ENCODE measurements at regions not wholly inside any gene's neighbourhood (a gene's known extent, or its start where the extent isn't known, plus 50 kb on each side); places are given as distances from the start of the nearest gene placed in this dataset.

GRCh38 chr1:229842302-229843255 lies 216.5 kb downstream of the URB2 start:
- POLR2A ChIA-PET: no interaction called here
- H3K79me2 ChIP-seq (ENCODE audit: insufficient read depth): no peaks in the 10 kb centered on the region

DNA sequence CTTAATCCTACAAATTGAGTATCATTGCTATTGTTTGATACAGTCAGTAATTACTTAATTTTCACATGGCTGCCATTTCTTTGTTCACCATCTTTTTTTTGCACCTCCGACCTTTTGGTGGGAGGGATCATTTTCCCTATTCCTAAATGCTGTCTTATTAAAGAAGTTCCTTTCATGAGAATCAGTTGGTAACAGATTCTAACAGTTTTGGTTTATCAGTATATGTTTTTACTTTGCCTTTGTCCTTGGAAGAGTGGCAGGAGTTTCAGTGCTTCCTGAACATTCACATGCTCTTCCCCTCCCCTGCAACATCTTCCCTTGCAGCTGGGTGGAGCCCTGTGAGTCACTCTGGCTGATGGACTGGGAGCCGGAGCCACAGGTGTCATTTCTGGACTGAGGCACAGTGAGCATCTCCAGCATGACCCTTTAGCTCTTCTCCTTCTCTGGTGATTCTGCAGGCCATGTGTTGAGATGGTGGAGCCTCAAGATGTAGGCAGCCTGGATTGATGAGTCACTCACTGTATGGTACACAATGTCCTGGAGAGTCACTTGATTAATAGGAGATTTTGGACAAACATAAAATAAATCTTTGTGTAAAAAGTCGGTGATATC lies 217.7 kb downstream of the URB2 start:
- WGBS (ENCODE audit: low lambda C conversion rate): 13% methylated on average over 3 of the region's 3 CpGs
- H2AFZ ChIP-seq (ENCODE audit: low read depth): no peak overlapping the region
- H3K4me2 ChIP-seq: no peak overlapping the region

More at GRCh38 chr1:229842302-229843255, 216.5 kb downstream of the URB2 start:
- DNase-seq: no peak
- no peak overlapping the region for H3K9ac ChIP-seq
- H3K27ac ChIP-seq (ENCODE audit: low read depth in 2 of 2, low read length in 1 of 2): no peak overlapping the region
- no peaks in the 10 kb centered on the region for H3K27me3 ChIP-seq (ENCODE audit: insufficient read depth)
- TF ChIP-seq GABPA (IDR thresholded peaks at IDR 0.05; ENCODE audit: low read depth): no peak
- no peak for TF ChIP-seq RCOR1 (IDR thresholded peaks at IDR 0.05; ENCODE audit: low read length)
- TF ChIP-seq SIN3A (IDR thresholded peaks at IDR 0.05; ENCODE audit: borderline replicate concordance, low read depth, low read length): no peak
- CTCF ChIA-PET: interaction anchor here (0.9 to 1.6 kb wide), 2 partner anchors 14 to 102 kb away, joined by 3 to 4 read pairs; no protein-coding TSS in a partner anchor
- H3F3A ChIP-seq (replicated peaks; ENCODE audit: insufficient read depth): no peaks in the 10 kb centered on the region
- no peak overlapping the region for H2AFZ ChIP-seq (ENCODE audit: low read depth)
- H3K4me2 ChIP-seq: no peak overlapping the region
- H3K4me3 ChIP-seq (ENCODE audit: low read depth in 2 of 2, low read length in 1 of 2): no peak overlapping the region
- H3K4me1 ChIP-seq (ENCODE audit: control insufficient read depth in 1 of 2, insufficient read depth in 2 of 2, low read depth in 1 of 2, low read length in 1 of 2): peaks cover 0 to 5% of the 10 kb centered on the region in 2 experiments; a peak in 1 of 4 replicates
- 44% methylated on average over 10 of the region's 10 CpGs for WGBS (ENCODE audit: low lambda C conversion rate)
- H3K36me3 ChIP-seq (replicated peaks in 1 of 2; ENCODE audit: control insufficient read depth in 1 of 2, insufficient read depth in 2 of 2, low read length in 1 of 2): no peaks in the 10 kb centered on the region
- H4K20me1 ChIP-seq (ENCODE audit: insufficient read depth): no peaks in the 10 kb centered on the region
- H3K9me2 ChIP-seq: no peaks in the 10 kb centered on the region
- no peaks in the 10 kb centered on the region for H3K9me3 ChIP-seq

More for the DNA sequence above, 217.7 kb downstream of the URB2 start:
- DNase-seq: no peak
- no peaks in the 10 kb centered on the region for H3K9me3 ChIP-seq
- ChIA-PET CTCF (interaction anchor here (0.8 to 1.6 kb wide), 3 partner anchors 12 to 101 kb away, joined by 3 to 4 read pairs (median 3); no protein-coding TSS in a partner anchor), POLR2A (no interaction called here)
- H3K36me3 ChIP-seq (replicated peaks in 1 of 2; ENCODE audit: control insufficient read depth in 1 of 2, insufficient read depth in 2 of 2, low read length in 1 of 2): no peaks in the 10 kb centered on the region
- H4K20me1 ChIP-seq (ENCODE audit: insufficient read depth): no peaks in the 10 kb centered on the region
- no peaks in the 10 kb centered on the region for H3K79me2 ChIP-seq (ENCODE audit: insufficient read depth)
- H3K9me2 ChIP-seq: no peaks in the 10 kb centered on the region
- H3K27ac ChIP-seq (ENCODE audit: low read depth in 2 of 2, low read length in 1 of 2): no peak overlapping the region
- peaks cover 0 to 5% of the 10 kb centered on the region in 2 experiments; a peak in 1 of 4 replicates for H3K4me1 ChIP-seq (ENCODE audit: control insufficient read depth in 1 of 2, insufficient read depth in 2 of 2, low read depth in 1 of 2, low read length in 1 of 2)
- H3K9ac ChIP-seq: no peak overlapping the region
- TF ChIP-seq TAF1 (IDR thresholded peaks at IDR 0.05; ENCODE audit: borderline replicate concordance, low read depth, low read length) (no peak), YY1 (IDR thresholded peaks at IDR 0.05; ENCODE audit: low read depth) (no peak), MXI1 (IDR thresholded peaks at IDR 0.05; ENCODE audit: low read depth, low read length) (no peak), EP300 (IDR thresholded peaks at IDR 0.05; ENCODE audit: borderline replicate concordance in 1 of 2, low read depth in 1 of 2, low read length in 1 of 2) (no peak), ZBTB33 (IDR thresholded peaks at IDR 0.05; ENCODE audit: borderline replicate concordance, low read depth) (no peak), TEAD4 (IDR thresholded peaks at IDR 0.05; ENCODE audit: borderline replicate concordance, insufficient read depth) (no peak), JUND (IDR thresholded peaks at IDR 0.05) (no peak)
- TF ChIP-seq, protein P1, sequence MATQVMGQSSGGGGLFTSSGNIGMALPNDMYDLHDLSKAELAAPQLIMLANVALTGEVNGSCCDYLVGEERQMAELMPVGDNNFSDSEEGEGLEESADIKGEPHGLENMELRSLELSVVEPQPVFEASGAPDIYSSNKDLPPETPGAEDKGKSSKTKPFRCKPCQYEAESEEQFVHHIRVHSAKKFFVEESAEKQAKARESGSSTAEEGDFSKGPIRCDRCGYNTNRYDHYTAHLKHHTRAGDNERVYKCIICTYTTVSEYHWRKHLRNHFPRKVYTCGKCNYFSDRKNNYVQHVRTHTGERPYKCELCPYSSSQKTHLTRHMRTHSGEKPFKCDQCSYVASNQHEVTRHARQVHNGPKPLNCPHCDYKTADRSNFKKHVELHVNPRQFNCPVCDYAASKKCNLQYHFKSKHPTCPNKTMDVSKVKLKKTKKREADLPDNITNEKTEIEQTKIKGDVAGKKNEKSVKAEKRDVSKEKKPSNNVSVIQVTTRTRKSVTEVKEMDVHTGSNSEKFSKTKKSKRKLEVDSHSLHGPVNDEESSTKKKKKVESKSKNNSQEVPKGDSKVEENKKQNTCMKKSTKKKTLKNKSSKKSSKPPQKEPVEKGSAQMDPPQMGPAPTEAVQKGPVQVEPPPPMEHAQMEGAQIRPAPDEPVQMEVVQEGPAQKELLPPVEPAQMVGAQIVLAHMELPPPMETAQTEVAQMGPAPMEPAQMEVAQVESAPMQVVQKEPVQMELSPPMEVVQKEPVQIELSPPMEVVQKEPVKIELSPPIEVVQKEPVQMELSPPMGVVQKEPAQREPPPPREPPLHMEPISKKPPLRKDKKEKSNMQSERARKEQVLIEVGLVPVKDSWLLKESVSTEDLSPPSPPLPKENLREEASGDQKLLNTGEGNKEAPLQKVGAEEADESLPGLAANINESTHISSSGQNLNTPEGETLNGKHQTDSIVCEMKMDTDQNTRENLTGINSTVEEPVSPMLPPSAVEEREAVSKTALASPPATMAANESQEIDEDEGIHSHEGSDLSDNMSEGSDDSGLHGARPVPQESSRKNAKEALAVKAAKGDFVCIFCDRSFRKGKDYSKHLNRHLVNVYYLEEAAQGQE (IDR thresholded peaks at IDR 0.05; ENCODE audit: low read depth, low read length): no peak
- no peaks in the 10 kb centered on the region for H3F3A ChIP-seq (replicated peaks; ENCODE audit: insufficient read depth)
- no peak overlapping the region for H3K4me3 ChIP-seq (ENCODE audit: low read depth in 2 of 2, low read length in 1 of 2)
- no peaks in the 10 kb centered on the region for H3K27me3 ChIP-seq (ENCODE audit: insufficient read depth)

Measured in SK-N-SH (cell line).